Skeletal muscle cell (primary cell): ENCODE measurements at regions not wholly inside any gene's neighbourhood (a gene's known extent, or its start where the extent isn't known, plus 50 kb on each side); places are given as distances from the start of the nearest gene placed in this dataset.

ENCODE experiments used
- DNase-seq: peaks from one replicate; pipeline ENCODE4 v3.0.0-alpha.2; 2010; ENCODE audit warnings: low read depth
- H3K4me3 ChIP-seq: 2 replicates; pipeline ENCODE4 v1.5.1; 2011; ENCODE audit warnings: low read depth, mild to moderate bottlenecking, control low read depth, low read length, moderate library complexity

DNA sequence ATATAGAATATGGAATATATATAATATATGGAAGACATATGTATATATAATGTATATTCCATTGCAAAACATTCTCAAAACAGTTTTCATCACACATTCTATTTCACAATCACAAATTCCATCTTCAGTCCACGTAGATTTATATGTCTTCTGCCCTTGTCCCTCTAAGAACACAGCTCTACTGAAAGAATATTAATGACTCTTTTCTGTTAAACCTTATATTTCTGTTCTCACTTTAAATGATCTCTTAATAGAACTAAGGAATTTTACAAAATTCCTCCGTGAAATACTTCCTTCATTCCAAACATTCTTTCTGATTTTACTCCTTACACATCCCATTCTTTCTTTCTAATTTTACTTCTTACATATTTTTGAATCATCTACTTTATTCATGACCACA is 1043.1 kb upstream of the PABPC4L start:
- DNase-seq: no peak
- H3K4me3 ChIP-seq: no peak overlapping the region

- no peak for DNase-seq
- no peak overlapping the region for H3K4me3 ChIP-seq
Measured at GRCh38 chr4:135244056-135244455, 1042.5 kb upstream of the PABPC4L start.

GRCh38 chr4:135240796-135241195 is 1039.2 kb upstream of the PABPC4L start:
- DNase-seq: peak; percentile 28
- no peak overlapping the region for H3K4me3 ChIP-seq

- H3K4me3 ChIP-seq: no peak overlapping the region
- no peak for DNase-seq
Measured at GRCh38 chr4:135239964-135240363, 1038.4 kb upstream of the PABPC4L start.

DNA sequence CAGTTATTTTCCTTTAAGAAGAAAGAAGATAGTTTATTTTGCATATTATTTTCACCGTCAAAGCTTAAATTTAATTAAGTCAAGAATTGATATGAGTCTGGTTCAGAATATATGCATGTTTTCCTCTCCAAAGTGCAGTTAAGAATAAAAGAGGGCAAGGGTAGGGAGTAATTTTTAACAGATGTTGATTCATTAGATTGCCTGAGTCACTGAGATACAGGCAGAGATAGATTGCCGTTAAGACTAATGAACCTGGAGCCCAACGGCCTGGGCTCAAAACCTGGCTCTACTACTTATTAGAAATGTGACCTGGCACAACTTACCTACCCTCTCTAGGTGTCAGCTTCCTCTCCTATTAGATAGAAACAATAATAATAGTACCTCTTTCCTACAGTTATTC is 1037.4 kb upstream of the PABPC4L start:
- no peak overlapping the region for H3K4me3 ChIP-seq
- no peak for DNase-seq

- no peak overlapping the region for H3K4me3 ChIP-seq
Measured at GRCh38 chr4:135236048-135236447, 1034.5 kb upstream of the PABPC4L start.

GRCh38 chr4:135227842-135228241 is 1026.3 kb upstream of the PABPC4L start:
- DNase-seq: no peak
- H3K4me3 ChIP-seq: no peak overlapping the region

More at GRCh38 chr4:135236048-135236447, 1034.5 kb upstream of the PABPC4L start:
- no peak for DNase-seq

GRCh38 chr4:135225551-135225950 is 1024.0 kb upstream of the PABPC4L start:
- DNase-seq: no peak
- H3K4me3 ChIP-seq: no peak overlapping the region

DNA sequence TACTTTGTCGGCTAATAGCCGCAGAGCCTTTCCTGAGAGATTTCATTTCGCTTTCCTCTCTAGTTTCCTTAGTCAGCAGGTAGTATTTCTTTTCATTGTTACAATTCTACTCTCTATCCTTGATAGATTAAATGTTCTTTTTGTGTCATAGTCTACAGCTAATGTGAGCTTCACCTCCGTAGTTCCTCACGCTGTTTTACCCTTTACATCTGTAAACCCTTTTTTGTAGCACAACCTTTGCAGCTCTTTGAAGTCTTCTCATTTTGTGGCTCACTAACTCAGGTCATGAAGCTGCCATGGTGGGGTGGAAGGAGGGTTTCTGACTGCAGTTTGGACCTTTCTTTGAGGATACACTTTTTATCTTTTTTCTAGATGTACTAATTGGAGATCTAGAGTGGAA is 1008.8 kb upstream of the PABPC4L start:
- H3K4me3 ChIP-seq: no peak overlapping the region
- no peak for DNase-seq

DNA sequence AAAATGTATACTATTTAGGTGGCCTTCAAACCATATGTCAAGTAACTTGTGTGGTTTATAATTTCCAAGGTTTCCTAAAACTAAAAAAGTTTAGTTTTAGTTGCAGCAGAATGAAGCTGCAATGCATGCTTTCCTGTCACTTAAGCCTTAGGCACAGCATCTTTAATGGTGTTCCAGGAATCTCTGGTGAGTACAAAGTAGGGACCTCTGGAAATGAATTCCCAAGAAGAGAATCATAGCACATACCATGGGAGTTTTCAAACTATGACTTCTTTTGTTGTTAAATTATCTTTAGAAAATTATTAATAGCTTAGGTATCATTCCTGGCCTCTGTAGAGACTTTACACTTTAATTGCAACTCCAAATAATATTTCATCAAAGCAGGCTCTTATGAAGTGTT is 1005.9 kb upstream of the PABPC4L start:
- no peak for DNase-seq
- H3K4me3 ChIP-seq: no peak overlapping the region

GRCh38 chr4:135204311-135204710 is 1002.7 kb upstream of the PABPC4L start:
- no peak for DNase-seq
- no peak overlapping the region for H3K4me3 ChIP-seq

DNA sequence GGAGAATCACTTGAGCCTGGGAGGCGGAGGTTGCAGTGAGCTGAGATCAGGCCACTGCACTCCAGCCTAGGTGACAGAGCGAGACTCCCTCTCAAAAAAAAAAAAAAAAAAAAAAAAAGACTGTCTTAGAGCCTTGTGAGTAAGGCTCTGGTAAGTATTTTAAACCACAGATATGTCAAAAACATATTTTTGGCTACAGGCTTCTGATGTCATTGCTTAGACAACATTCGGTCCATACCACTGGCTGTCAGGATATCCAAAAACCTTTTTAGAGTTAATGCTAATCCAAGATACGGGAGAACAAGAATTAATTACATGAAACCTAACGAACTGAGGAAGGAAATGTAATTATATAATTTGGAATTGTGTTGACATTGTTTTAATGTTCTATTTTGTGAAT is 999.5 kb upstream of the PABPC4L start:
- H3K4me3 ChIP-seq: no peak overlapping the region
- no peak for DNase-seq

DNA sequence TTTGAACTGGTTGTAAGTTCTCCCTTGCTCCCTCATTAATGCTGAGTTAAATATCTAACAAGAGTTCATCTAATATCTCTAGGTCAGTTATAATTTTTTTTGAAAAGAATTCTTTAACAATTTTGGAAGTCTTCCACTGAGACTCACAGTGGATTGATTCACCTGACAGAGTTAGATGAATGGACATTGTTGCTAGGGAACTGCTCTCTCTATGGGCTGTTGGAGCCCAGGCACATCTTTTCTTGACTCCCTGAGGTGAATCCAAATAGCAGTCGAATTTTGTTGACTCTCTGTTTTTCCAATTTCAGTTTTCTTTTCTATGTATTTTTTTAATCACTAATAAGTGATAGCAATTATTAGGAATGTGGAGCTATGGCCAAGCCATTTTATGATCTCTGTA is 996.1 kb upstream of the PABPC4L start:
- H3K4me3 ChIP-seq: no peak overlapping the region
- DNase-seq: no peak

GRCh38 chr4:135194477-135194876 is 992.9 kb upstream of the PABPC4L start:
- no peak overlapping the region for H3K4me3 ChIP-seq
- no peak for DNase-seq

GRCh38 chr4:135192751-135193535 is 991.4 kb upstream of the PABPC4L start:
- DNase-seq: no peak
- H3K4me3 ChIP-seq: no peak overlapping the region

GRCh38 chr4:135191596-135191995 is 990.0 kb upstream of the PABPC4L start:
- DNase-seq: no peak
- H3K4me3 ChIP-seq: no peak overlapping the region

- H3K4me3 ChIP-seq: no peak overlapping the region
- no peak for DNase-seq
Measured at GRCh38 chr4:135186002-135186401, 984.4 kb upstream of the PABPC4L start.

DNA sequence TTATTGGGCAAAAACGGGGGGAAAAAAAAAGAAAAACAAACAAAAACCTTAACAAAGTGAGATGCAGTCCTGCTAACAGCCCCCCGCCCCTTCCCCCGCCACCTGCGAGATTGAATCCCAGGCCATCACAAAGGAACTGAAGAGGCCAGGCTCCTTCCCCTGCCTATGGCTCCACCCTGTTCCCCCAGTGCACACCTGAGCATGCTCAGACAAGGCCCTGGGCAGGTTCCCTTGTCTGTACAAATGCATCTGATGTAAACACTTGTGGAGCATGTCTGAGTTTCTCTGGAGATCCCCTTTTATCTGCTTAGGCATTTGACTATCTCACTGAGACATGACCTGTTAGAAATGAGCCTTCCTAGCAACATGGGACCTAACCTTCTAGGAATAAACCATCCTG is 983.7 kb upstream of the PABPC4L start:
- DNase-seq: no peak
- no peak overlapping the region for H3K4me3 ChIP-seq

DNA sequence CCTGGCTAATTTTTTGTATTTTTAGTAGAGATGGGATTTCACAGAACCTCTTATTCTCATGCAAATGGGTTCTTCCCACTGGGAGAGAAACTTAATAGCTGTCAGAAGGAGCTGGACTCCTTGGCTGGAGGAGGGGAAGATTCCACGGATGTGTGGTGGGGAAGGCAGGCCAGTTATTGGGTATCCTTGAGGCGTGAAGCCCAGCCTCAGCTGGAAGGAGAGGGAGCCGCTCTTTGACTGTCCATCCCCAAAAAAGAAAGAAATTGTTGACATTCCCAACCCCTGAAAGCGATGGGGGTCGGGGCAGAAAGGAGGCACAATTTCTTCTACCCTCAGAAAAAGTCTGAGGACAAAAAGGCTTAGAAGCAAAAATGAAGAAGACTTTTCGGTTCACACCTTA is 983.1 kb upstream of the PABPC4L start:
- no peak overlapping the region for H3K4me3 ChIP-seq
- no peak for DNase-seq

DNA sequence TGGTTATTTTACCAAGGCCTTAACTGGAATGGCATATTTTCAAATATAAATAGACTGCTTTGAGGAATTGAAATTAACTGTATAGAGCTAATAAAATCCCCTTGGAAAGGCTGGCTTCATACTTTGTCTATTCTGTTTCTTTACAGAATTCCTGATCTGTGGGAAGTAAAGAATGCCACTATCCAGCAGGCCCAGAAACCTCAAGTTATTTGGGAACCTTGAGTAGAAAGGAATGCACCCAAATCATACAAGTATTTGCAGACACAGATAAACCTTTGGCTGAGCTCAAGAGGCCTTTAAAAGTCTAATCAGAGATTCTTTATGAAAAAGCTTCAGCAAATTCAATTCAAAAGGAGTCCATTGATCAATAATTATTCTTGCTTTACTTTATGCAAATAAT is 975.7 kb upstream of the PABPC4L start:
- DNase-seq: no peak
- H3K4me3 ChIP-seq: no peak overlapping the region

GRCh38 chr4:135166661-135167060 is 965.1 kb upstream of the PABPC4L start:
- DNase-seq: no peak
- H3K4me3 ChIP-seq: no peak overlapping the region

- DNase-seq: no peak
- no peak overlapping the region for H3K4me3 ChIP-seq
Measured at GRCh38 chr4:135164601-135165000, 963.0 kb upstream of the PABPC4L start.
